NCI-H1930 (cell line): ENCODE measurements at regions not wholly inside any gene's neighbourhood (a gene's known extent, or its start where the extent isn't known, plus 50 kb on each side); places are given as distances from the start of the nearest gene placed in this dataset.
"Not testable (repeated sequence)": the region's sequence is repeated elsewhere in the genome, so short reads cannot be mapped to it uniquely, and the experiment has no call there.

Source experiments
- DNase-seq, 2 experiments: peaks; one replicate each; lab custom pipeline; 2025; lab: John Stamatoyannopoulos, UW

DNA sequence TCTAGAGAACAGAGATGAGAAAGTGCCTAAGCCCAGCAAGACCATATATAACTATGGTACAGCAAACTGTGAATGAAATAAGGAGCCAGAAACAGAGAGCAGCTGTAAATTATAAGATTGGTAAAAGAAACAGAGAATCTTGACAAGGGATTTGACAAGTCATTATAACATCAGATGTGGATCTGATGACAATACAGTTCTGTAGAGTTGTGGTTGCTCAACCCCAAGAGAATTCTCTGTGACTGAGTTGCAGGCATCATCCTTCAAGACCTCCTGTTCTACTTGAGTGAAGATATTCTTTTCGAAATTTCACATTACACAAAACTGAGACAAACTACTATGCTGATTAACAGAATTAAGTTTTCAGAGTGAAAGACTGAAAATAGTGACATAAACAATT, 343.1 kb upstream of the SLC39A10 start:
- no peak for DNase-seq

DNA sequence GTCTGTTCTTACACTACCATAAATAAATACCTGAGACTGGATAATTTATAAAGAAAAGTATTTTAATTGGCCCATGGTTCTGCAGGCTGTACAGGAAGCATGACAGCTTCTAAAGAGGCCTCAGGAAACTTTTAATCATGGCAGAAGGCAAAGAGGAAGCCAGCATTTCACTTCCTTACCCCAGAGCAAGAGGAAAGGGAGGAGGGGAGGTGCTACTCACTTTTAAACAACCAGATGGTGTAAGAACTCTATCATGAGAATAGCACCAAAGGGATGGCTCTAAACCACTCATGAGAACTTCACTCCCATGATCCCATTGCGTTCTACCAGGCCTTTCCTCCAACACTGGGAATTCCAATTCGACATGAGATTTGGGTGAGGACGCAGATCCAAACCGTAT, 344.4 kb upstream of the SLC39A10 start:
- no peak for DNase-seq

- DNase-seq = no peak
Measured at GRCh38 chr2:195308163-195308562, 348.9 kb upstream of the SLC39A10 start.

- DNase-seq = no peak
Measured at GRCh38 chr2:195307751-195308150, 349.3 kb upstream of the SLC39A10 start.

GRCh38 chr2:195304310-195304709, 352.7 kb upstream of the SLC39A10 start:
- DNase-seq = no peak

DNA sequence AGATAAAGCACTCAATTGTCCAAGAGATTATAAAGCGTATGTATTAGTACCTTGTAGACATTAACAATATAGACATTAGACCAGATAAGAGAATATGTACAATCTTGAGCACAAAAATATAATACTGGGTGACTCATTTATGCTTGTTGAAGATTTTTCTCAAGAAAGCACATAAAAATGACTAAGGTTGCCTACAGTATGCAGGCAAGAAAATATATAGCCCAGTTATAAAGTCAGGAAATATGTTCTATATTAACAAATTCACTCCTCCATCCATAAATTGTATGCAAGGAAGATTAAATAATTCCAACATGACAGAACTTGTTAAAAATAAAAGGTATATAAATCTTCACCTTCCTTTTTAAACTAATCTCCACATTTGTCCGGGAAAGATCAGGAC, 356.4 kb upstream of the SLC39A10 start:
- DNase-seq = no peak

DNA sequence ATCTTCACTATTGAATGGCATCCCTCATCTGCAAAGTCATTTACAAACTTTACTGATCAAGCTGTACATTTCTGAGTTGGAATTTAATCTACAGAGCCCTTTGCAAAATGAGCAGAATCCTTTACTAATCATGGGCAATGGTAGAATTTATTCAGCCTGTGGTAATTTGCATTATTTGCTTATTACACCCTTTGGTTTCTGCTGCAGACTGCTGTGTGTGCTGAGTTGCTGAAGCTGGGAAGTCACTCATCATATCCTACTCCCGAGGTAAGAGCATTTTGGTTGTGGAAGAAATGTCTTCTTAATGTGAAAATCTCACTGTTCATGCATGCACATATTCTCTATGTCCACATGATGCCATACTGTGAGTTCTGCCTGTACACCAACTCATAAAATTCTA, 357.4 kb upstream of the SLC39A10 start:
- no peak for DNase-seq

DNA sequence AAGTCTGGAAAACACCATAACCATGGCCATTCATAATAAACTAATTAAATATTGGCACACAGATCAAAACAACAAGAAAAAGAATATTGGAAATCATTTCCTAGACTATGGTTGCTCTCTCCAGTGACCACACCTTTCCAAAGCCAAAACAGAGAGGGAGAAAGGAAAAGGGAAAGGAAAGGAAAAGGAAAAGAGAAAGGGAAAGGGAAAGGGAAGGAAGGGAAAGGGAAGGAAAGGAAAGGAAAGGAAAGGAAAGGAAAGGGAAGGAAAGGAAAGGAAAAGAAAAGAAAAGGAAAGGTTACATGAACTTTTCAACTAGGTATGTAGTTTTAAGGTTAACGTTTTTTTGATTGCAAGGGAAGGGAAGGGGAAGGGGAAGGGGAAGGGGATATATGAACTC, 360.5 kb upstream of the SLC39A10 start:
- DNase-seq = no peak

DNA sequence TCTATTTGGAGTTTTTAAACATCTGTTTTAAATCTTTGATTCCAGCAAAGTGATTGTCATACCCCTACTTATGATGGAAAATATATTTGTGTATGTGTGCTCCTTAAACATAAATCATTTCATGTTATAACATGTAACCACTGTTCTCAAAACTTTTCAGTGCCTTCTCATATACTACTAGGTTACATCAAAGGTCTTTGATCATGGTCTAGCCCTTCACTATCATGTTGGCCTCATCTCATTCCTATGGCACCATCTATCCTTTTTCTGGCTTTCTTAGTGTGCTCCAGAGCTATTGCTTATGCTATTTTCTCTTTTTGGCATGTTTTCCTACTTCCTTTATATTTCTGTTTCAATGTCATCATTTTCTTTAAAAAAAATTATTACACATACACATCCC, 367.9 kb upstream of the SLC39A10 start:
- DNase-seq = no peak

DNA sequence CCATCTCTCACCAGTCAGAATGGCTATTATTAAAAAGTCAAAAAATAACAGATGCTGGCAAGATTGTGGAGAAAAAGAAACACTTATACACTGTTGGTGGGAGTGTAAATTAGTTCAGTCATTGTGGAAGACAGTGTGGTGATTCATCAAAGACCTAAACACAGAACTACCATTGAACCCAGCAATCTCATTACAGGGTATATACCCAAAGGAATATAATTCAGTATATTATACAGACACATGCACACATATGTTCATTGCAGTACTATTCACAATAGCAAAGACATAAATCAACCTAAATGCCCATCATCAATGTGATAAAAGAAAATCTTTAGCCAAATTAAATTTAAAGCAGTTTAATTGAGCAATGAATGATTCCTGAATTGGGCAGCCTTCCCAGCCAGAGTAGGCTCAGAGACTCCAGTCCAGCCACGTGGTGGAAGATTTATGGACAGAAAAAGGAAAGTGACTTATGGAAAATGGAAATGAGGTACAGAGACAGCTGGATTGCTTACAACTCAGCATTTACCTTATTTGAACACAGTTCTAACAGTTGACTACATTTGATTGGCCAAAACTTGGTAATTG, 377.1 kb upstream of the SLC39A10 start:
- DNase-seq = no peak

DNA sequence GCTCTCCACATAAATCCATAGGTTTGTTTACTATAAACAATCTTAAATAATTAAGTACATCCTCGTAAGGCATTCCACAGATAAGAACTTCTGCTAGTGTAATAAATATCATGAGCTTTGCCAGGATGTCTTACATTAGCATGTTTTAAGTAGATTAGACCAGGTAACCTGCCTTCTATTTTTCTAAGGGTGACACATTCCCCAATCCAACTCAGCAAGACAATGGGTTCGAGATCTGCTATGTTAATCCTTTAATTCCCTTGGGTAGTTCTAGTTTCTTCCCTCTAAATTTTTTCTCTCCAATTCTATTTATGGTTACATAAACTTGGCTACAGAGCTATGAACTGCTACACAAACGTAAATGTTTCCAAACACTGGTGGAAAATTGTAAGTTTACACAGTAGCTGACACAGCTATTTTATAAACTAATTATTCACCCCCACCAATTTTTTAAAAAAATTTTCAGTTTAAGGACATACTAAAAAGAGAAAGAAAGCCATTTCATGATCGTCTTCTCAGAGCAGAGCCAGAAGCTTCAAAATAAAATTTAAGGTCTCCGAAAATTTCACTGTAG, 386.5 kb upstream of the SLC39A10 start:
- no peak for DNase-seq

GRCh38 chr2:195269220-195269619, 387.8 kb upstream of the SLC39A10 start:
- DNase-seq = no peak

GRCh38 chr2:195257979-195258378, 399.0 kb upstream of the SLC39A10 start:
- DNase-seq = no peak

GRCh38 chr2:195252018-195252417, 405.0 kb upstream of the SLC39A10 start:
- DNase-seq = no peak

DNA sequence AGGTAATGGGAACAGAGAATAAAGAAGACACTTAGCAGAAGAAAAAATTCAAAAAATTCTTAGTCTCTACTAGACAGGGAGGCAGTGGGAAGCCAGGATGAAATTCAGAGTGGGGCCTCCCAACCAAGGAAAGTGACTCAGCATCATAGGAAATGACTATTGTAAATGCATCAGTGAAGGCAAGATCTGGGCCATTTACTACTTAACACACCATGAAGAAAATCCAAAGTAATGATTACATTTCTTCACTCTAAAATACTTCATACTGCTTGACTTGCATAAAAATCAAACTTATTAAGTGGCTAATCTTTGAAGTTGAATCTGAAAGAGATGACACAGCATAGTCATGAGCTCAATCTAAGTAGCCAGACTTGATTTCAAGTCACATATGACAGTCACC, 405.8 kb upstream of the SLC39A10 start:
- no peak for DNase-seq

- no peak for DNase-seq
Measured at GRCh38 chr2:195238826-195239225, 418.2 kb upstream of the SLC39A10 start.

DNA sequence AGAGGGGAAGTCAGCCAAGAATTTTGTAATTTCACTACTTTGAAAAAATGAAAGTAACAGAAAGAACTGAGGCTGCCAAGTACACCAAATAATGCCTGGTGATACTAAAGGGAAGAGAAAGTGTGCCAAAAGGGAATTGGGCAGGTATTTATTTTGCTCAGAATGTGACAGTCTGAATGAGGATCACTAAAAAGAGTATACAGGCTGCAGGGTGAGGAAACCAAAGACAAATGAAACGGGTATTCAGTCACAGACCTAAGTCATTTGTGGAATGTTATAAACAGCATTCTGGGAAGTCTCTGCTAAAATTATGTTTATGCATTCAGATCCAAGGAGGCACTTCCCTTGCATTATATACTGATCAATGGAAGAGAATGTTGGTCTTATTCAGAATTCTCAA, 418.6 kb upstream of the SLC39A10 start:
- no peak for DNase-seq

DNA sequence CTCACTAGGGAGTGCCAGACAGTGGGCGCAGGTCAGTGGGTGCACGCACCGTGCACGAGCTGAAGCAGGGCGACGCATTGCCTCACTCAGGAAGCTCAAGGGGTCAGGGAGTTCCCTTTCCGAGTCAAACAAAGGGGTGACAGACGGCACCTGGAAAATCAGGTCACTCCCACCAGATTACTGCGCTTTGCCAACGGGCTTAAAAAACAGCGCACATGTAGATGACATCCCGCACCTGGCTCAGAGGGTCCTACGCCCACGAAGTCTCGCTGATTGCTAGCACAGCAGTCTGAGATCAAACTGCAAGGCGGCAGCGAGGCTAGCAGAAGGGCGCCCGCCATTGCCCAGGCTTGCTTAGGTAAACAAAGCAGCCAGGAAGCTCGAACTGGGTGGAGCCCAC, 428.5 kb upstream of the SLC39A10 start:
- not testable (repeated sequence) for DNase-seq

GRCh38 chr2:195214072-195214471, 443.0 kb upstream of the SLC39A10 start:
- no peak for DNase-seq

DNA sequence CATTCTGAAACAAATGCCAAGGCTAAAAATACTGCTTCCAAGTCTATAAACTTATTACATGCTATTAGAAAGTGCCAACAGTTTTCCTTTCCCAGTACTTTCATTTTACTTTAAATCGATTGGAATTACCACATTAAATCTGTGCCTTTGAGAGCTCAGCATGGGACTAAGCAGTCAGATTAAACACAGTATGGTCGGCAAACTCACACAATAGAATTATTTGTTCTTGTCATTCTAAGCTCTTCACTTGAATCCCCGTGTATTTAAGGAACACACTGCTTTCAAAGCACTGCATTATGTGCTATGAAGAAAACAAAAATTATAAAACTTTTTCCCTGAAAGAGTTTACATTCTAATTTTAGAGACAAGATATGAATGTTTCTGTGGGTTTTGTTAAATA, 444.4 kb upstream of the SLC39A10 start:
- DNase-seq = no peak

DNA sequence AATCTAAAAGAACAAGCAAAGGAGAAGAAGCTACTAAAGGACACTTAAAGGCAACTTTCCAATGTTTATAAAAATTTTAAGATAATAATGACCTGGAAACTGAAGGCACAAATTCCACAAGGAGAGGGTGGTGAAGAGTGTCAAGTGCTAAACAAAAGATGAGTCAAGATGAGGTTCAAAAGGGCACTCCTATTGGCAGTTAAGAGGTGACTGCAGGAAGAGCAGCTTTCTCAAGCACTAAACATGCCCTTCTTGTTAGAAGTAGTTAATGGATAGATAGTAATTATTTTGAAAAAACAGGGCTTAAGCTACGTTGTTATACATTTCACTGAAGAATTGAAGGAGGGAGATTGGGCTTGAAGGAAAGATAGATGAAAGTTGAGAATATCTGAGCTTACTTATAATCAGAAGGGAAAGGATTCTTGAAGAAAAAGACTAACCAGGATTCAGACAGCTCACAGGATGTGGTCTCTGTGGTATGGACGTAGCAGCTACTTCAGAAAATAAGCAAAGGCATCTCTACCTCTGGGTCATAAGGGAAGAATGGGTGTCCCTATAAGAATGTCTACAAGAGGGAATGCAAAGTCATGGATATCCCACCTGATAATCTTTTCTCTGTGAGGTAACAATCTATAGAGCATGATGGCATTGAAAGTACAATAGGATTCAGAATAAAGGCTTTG, 454.7 kb upstream of the SLC39A10 start:
- DNase-seq = no peak

DNA sequence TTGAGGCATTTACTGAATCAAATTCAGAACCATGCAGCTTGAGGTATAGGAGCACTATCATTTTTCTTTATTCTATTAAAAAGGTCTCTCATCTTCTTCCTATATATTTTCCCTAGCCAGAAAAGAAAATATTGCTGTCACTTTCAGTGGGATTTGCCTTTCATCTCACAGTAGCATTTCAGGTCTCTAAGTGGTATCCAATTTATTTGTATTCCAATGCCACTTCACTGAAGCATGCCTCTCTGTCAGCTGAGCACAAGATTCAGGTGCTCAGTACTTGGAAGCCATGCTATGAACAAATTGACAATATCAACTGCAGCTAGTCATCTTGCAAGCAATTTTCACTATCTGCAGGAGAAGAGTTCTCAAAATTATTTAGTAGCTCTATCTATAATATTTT, 457.2 kb upstream of the SLC39A10 start:
- no peak for DNase-seq

- no peak for DNase-seq
Measured at GRCh38 chr2:195181059-195181705, 475.8 kb upstream of the SLC39A10 start.
